GM21786 (cell line): ENCODE measurements at regions not wholly inside any gene's neighbourhood (a gene's known extent, or its start where the extent isn't known, plus 50 kb on each side); places are given as distances from the start of the nearest gene placed in this dataset.

Source experiments
- ATAC-seq: cut with Tn5 transposase; IDR thresholded peaks from one replicate; pipeline ENCODE4 v1.9.1; 2021; ENCODE audit not compliant: unreplicated experiment

GRCh38 chr18:73923866-73924265 is 223.8 kb downstream of the FBXO15 start:
- no peak for ATAC-seq

GRCh38 chr18:73920033-73920432 is 227.6 kb downstream of the FBXO15 start:
- no peak for ATAC-seq

- ATAC-seq: no peak
These were observed 228.8 kb downstream of the FBXO15 start for GRCh38 chr18:73918816-73919215.

GRCh38 chr18:73917046-73917445 is 230.6 kb downstream of the FBXO15 start:
- ATAC-seq: no peak

GRCh38 chr18:73913505-73913904 is 234.1 kb downstream of the FBXO15 start:
- ATAC-seq: no peak

- no peak for ATAC-seq
These were observed 239.3 kb downstream of the FBXO15 start for GRCh38 chr18:73908323-73908722.

GRCh38 chr18:73901566-73901965 is 246.1 kb downstream of the FBXO15 start:
- no peak for ATAC-seq

GRCh38 chr18:73901151-73901550 is 246.5 kb downstream of the FBXO15 start:
- ATAC-seq: no peak

- ATAC-seq: no peak
These were observed 247.4 kb downstream of the FBXO15 start for GRCh38 chr18:73900106-73900835.

- ATAC-seq: no peak
These were observed 250.1 kb downstream of the FBXO15 start for GRCh38 chr18:73897517-73897916.

GRCh38 chr18:73896685-73897084 is 250.9 kb downstream of the FBXO15 start:
- no peak for ATAC-seq

- no peak for ATAC-seq
These were observed 251.9 kb downstream of the FBXO15 start for GRCh38 chr18:73895701-73896100.

- no peak for ATAC-seq
These were observed 253.8 kb downstream of the FBXO15 start for GRCh38 chr18:73893880-73894279.

- no peak for ATAC-seq
These were observed 255.8 kb downstream of the FBXO15 start for GRCh38 chr18:73891572-73892421.

GRCh38 chr18:73888565-73888964 is 259.1 kb downstream of the FBXO15 start:
- no peak for ATAC-seq

GRCh38 chr18:73887801-73888200 is 259.8 kb downstream of the FBXO15 start:
- no peak for ATAC-seq

GRCh38 chr18:73884868-73885267 is 262.8 kb downstream of the FBXO15 start:
- no peak for ATAC-seq

- no peak for ATAC-seq
These were observed 266.2 kb downstream of the FBXO15 start for GRCh38 chr18:73881396-73881917.

- ATAC-seq: no peak
These were observed 267.2 kb downstream of the FBXO15 start for GRCh38 chr18:73880387-73880786.

- no peak for ATAC-seq
These were observed 267.9 kb downstream of the FBXO15 start for GRCh38 chr18:73879766-73880165.

GRCh38 chr18:73879328-73879727 is 268.3 kb downstream of the FBXO15 start:
- no peak for ATAC-seq

GRCh38 chr18:73869182-73869581 is 278.5 kb downstream of the FBXO15 start:
- no peak for ATAC-seq
